ENCODE measurements at regions not wholly inside any gene's neighbourhood (a gene's known extent, or its start where the extent isn't known, plus 50 kb on each side); places are given as distances from the start of the nearest gene placed in this dataset.

DNA sequence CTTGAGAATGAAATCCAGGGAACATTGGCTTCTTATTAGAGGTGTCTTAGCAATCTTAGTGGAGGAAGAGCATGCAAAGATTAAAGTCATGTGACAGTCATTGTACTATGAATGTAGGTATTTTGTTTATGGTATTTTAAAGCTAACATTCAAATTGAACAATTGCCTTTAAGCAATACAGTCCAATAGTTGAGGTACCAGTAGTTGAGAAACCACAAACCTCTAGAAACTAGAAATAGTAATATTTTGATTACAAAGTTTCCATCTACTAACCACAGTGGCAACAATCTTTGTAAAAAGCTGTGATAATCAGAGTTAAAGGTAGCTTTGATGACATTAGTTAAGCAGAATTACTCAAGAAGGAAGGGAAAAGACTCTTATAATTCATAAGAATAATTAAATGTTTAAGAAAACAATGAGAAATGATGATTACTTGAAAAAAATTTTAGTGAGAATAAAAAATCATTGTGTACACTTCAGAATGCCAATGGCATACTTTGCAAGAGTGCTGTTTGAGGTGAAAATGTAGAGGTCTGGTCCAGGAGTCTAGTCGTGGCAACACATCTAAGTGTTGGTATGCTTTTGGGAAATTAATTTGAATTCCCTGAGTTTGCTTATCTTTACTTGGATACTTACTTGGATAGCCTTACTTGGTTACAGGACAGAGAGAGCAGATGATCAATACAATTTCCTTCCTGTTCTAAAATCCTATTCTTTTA lies 104.9 kb upstream of the PTGFR start:
- DNase-seq (ENCODE audit: low spot score in 2 of 2), result no peak
- TF ChIP-seq POLR2A (IDR thresholded peaks at IDR 0.05), result no peak
- TF ChIP-seq POLR2AphosphoS5 (IDR thresholded peaks at IDR 0.05), result no peak
- TF ChIP-seq, protein P1, sequence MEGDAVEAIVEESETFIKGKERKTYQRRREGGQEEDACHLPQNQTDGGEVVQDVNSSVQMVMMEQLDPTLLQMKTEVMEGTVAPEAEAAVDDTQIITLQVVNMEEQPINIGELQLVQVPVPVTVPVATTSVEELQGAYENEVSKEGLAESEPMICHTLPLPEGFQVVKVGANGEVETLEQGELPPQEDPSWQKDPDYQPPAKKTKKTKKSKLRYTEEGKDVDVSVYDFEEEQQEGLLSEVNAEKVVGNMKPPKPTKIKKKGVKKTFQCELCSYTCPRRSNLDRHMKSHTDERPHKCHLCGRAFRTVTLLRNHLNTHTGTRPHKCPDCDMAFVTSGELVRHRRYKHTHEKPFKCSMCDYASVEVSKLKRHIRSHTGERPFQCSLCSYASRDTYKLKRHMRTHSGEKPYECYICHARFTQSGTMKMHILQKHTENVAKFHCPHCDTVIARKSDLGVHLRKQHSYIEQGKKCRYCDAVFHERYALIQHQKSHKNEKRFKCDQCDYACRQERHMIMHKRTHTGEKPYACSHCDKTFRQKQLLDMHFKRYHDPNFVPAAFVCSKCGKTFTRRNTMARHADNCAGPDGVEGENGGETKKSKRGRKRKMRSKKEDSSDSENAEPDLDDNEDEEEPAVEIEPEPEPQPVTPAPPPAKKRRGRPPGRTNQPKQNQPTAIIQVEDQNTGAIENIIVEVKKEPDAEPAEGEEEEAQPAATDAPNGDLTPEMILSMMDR (IDR thresholded peaks at IDR 0.05), result no peak
- Histone ChIP-seq H3K36me3 (no peaks in the 10 kb centered on the region), H3K4me3 (no peak overlapping the region), H3K27ac (no peak overlapping the region), H3K4me1 (no peaks in the 10 kb centered on the region), H3K27me3 (no peaks in the 10 kb centered on the region), H3K9me3 (no peaks in the 10 kb centered on the region)
- intact Hi-C loops (cut with DNase I; ENCODE audit: low total_unique reads), result no loop called here

DNA sequence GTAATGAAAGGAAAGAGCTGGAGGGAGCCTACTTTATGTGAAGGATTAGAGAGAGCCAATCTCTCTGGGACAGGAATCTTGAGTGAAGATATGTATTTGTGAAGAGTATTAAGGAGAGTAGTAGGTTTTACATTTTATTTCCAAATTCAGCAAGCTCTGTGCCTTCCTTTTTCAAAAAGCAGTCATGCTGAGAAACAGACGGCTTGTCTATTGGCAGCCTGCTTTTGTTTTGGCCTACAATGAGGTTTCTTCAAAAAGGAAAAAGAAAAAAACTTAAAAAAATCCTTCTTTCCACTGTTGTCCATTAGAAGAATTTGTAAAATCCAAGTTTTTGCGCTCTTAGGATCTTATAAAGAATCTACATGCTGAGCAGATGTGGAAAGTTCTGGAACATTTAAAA lies 103.6 kb upstream of the PTGFR start:
- no peaks in the 10 kb centered on the region for H3K36me3 ChIP-seq
- H3K4me3 ChIP-seq, result no peak overlapping the region
- H3K4me1 ChIP-seq, result no peaks in the 10 kb centered on the region
- TF ChIP-seq POLR2A (IDR thresholded peaks at IDR 0.05) (no peak), POLR2AphosphoS5 (IDR thresholded peaks at IDR 0.05) (no peak)
- TF ChIP-seq, protein P1 (IDR thresholded peaks at IDR 0.05), result no peak
- no peak for DNase-seq (ENCODE audit: low spot score in 2 of 2)
- no peak overlapping the region for H3K27ac ChIP-seq
- no peaks in the 10 kb centered on the region for H3K9me3 ChIP-seq
- intact Hi-C loops (cut with DNase I; ENCODE audit: low total_unique reads), result no loop called here
- H3K27me3 ChIP-seq, result no peaks in the 10 kb centered on the region

DNA sequence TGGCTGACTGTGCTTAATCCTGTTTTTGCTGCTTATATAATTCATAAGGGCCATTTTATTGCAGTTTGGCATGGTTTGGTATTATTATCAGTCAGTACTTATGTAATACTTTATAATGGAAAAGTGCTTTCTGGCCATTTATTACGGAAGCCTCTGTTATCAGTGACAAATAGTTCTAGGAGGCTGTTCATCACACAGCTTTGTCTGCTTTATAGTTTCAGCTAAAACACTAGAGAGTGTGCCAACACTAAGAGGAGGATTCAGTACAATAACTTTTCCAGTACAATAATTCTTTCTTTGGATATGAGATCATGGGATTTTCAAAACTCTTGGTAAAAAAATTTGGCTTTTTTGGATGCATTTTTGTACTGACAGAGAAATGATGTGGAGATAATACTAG lies 102.9 kb upstream of the PTGFR start:
- Histone ChIP-seq H3K27me3 (no peaks in the 10 kb centered on the region), H3K27ac (no peak overlapping the region), H3K36me3 (no peaks in the 10 kb centered on the region), H3K4me3 (no peak overlapping the region), H3K4me1 (no peaks in the 10 kb centered on the region), H3K9me3 (no peaks in the 10 kb centered on the region)
- DNase-seq (ENCODE audit: low spot score in 2 of 2), result no peak
- intact Hi-C loops (cut with DNase I; ENCODE audit: low total_unique reads), result no loop called here
- TF ChIP-seq POLR2A (IDR thresholded peaks at IDR 0.05), result no peak
- TF ChIP-seq POLR2AphosphoS5 (IDR thresholded peaks at IDR 0.05), result no peak
- TF ChIP-seq, protein P1 (IDR thresholded peaks at IDR 0.05), result no peak

DNA sequence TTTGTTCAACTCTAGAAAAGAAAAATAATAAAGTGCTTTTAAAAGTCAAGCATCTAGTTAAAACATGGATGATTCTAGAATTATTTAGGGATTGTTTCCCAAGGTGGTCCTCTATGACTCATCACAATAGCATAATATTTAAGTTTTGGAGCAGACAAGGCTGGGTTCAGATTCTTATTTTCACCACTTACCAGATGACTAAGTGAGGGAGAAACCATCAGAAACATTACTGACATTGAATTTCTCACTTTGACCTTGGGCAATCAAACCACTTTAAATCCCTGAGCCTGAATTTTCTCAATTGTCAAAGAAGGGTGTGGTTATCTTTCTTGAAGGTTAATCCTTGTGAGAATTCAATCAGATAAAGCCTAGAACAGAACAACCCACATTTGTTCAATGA lies 102.5 kb upstream of the PTGFR start:
- no peaks in the 10 kb centered on the region for H3K9me3 ChIP-seq
- no peak overlapping the region for H3K27ac ChIP-seq
- DNase-seq (ENCODE audit: low spot score in 2 of 2), result no peak
- no peaks in the 10 kb centered on the region for H3K36me3 ChIP-seq
- TF ChIP-seq, protein P1 (IDR thresholded peaks at IDR 0.05), result no peak
- TF ChIP-seq POLR2AphosphoS5 (IDR thresholded peaks at IDR 0.05) (no peak), POLR2A (IDR thresholded peaks at IDR 0.05) (no peak)
- H3K27me3 ChIP-seq, result no peaks in the 10 kb centered on the region
- no peak overlapping the region for H3K4me3 ChIP-seq
- no peaks in the 10 kb centered on the region for H3K4me1 ChIP-seq
- intact Hi-C loops (cut with DNase I; ENCODE audit: low total_unique reads), result no loop called here

DNA sequence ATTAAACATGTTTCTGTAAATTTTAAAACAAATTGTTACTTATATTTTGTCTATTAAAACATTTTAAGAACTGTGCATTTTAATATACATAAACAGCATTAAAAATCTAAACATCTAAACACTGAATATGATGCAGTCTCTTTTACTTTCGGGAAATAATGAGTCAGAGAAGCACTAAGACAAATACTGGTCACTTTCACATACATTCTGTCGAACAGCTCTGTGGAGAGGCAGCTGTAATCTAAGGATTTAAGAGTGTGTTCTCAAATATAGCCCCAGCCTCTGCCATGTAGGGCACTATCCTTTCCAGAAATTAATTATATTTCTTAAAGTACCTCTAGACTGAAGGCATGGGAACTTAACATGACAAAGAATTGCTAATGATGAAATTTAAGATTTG lies 89.6 kb upstream of the PTGFR start:
- Histone ChIP-seq H3K36me3 (no peaks in the 10 kb centered on the region), H3K27me3 (no peaks in the 10 kb centered on the region), H3K4me1 (no peaks in the 10 kb centered on the region), H3K4me3 (no peak overlapping the region), H3K9me3 (no peaks in the 10 kb centered on the region), H3K27ac (no peak overlapping the region)
- TF ChIP-seq, protein P1 (IDR thresholded peaks at IDR 0.05), result no peak
- no peak for TF ChIP-seq POLR2AphosphoS5 (IDR thresholded peaks at IDR 0.05)
- TF ChIP-seq POLR2A (IDR thresholded peaks at IDR 0.05), result no peak
- no peak for DNase-seq (ENCODE audit: low spot score in 2 of 2)
- intact Hi-C loops (cut with DNase I; ENCODE audit: low total_unique reads), result no loop called here
